Activated CD8-positive, alpha-beta T cell treated with anti-CD3 and anti-CD28 coated beads for 36 hours (primary cell): ENCODE measurements at regions not wholly inside any gene's neighbourhood (a gene's known extent, or its start where the extent isn't known, plus 50 kb on each side); places are given as distances from the start of the nearest gene placed in this dataset.

ENCODE experiments used
- ATAC-seq: fragments of 200-7000 bp; cut with Tn5 transposase; one replicate; pipeline ENCODE4 v1.10.0; 2021; ENCODE audit warnings: mild to moderate bottlenecking, moderate library complexity
- CTCF ChIA-PET: fragments of 350-600 bp; sonication (Branson Sonifier 250); formaldehyde crosslinking; loops from one replicate; lab custom pipeline; 2021; ENCODE audit warnings: antibody characterized with exemption; lab: Charles Lee
- POLR2A ChIA-PET: fragments of 350-600 bp; sonication (Branson Sonifier 250); formaldehyde crosslinking; loops from one replicate; lab custom pipeline; 2021; ENCODE audit warnings: antibody characterized with exemption; lab: Charles Lee
- DNase-seq: peaks from one replicate; pipeline ENCODE4 v3.0.0-alpha.2; 2020
- H3K27ac Mint-ChIP-seq: one replicate; pipeline ENCODE4 v1.8.0; 2021; ENCODE audit warnings: mild to moderate bottlenecking, mixed read lengths
- H3K27me3 Mint-ChIP-seq: one replicate; pipeline ENCODE4 v1.8.0; 2021; ENCODE audit warnings: mixed read lengths
- H3K36me3 Mint-ChIP-seq: one replicate; pipeline ENCODE4 v1.8.0; 2021; ENCODE audit warnings: low read depth, mixed read lengths
- H3K4me1 Mint-ChIP-seq: one replicate; pipeline ENCODE4 v1.8.0; 2021; ENCODE audit warnings: low read depth, mixed read lengths
- H3K4me3 Mint-ChIP-seq: one replicate; pipeline ENCODE4 v1.8.0; 2021; ENCODE audit warnings: mild to moderate bottlenecking, moderate library complexity, mixed read lengths
- H3K9me3 Mint-ChIP-seq: one replicate; pipeline ENCODE4 v1.8.0; 2021; ENCODE audit warnings: mixed read lengths
- intact Hi-C: fragments of 100-400 bp; cut with micrococcal nuclease; formaldehyde crosslinking; loops from one replicate; pipeline ENCODE4 v1.10.0; 2022
- TF ChIP-seq, protein P1 (sequence below): fragments of 200-600 bp; IDR thresholded peaks from one replicate; pipeline ENCODE4 v1.8.0; 2022; ENCODE audit warnings: antibody characterized with exemption, mild to moderate bottlenecking

DNA sequence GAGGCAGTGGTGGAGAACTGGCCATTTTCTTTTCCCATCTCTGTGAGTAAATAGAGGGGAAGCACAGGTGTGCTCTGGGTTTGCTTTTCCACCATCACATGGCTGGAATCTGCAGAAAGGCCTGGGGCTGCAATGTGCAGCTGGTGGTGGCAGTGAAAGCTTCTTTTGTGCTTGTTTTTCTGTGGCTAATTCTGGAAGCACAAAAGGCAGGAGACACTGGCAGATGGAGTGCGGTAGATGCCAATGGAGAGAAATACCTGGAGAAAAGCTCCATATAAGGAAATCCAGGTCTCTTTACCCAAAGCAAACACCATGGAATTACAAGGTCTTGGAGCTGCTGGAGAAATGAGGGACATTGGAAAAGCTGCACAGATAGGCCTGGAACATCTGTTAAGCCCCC, 146.9 kb downstream of the HAPSTR1 start:
- POLR2A ChIA-PET: no interaction called here

GRCh38 chr16:9241177-9241576, 149.7 kb downstream of the HAPSTR1 start:
- no peak for DNase-seq
- peaks cover 3% of the 10 kb centered on the region for H3K9me3 Mint-ChIP-seq
- no peak for ATAC-seq
- H3K36me3 Mint-ChIP-seq: no peaks in the 10 kb centered on the region
- no peaks in the 10 kb centered on the region for H3K4me1 Mint-ChIP-seq
- H3K27ac Mint-ChIP-seq: no peak overlapping the region
- intact Hi-C loops: no loop called here
- ChIA-PET POLR2A (no interaction called here), CTCF (interaction anchor here (0.7 to 1.5 kb wide), 2 partner anchors 15 to 81 kb away, joined by 3 to 4 read pairs; no protein-coding TSS in a partner anchor)
- H3K4me3 Mint-ChIP-seq: no peak overlapping the region
- no peaks in the 10 kb centered on the region for H3K27me3 Mint-ChIP-seq
- TF ChIP-seq, protein P1, sequence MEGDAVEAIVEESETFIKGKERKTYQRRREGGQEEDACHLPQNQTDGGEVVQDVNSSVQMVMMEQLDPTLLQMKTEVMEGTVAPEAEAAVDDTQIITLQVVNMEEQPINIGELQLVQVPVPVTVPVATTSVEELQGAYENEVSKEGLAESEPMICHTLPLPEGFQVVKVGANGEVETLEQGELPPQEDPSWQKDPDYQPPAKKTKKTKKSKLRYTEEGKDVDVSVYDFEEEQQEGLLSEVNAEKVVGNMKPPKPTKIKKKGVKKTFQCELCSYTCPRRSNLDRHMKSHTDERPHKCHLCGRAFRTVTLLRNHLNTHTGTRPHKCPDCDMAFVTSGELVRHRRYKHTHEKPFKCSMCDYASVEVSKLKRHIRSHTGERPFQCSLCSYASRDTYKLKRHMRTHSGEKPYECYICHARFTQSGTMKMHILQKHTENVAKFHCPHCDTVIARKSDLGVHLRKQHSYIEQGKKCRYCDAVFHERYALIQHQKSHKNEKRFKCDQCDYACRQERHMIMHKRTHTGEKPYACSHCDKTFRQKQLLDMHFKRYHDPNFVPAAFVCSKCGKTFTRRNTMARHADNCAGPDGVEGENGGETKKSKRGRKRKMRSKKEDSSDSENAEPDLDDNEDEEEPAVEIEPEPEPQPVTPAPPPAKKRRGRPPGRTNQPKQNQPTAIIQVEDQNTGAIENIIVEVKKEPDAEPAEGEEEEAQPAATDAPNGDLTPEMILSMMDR: no peak

More for the DNA sequence above, 146.9 kb downstream of the HAPSTR1 start:
- peaks cover 3% of the 10 kb centered on the region for H3K9me3 Mint-ChIP-seq
- no peaks in the 10 kb centered on the region for H3K27me3 Mint-ChIP-seq
- no peaks in the 10 kb centered on the region for H3K4me1 Mint-ChIP-seq
- H3K4me3 Mint-ChIP-seq: no peak overlapping the region
- DNase-seq (no peak), ATAC-seq (no peak)
- H3K27ac Mint-ChIP-seq: no peak overlapping the region
- intact Hi-C loops: no loop called here
- TF ChIP-seq, protein P1: no peak
- CTCF ChIA-PET: no interaction called here
- H3K36me3 Mint-ChIP-seq: no peaks in the 10 kb centered on the region

GRCh38 chr16:9248162-9248561, 156.7 kb downstream of the HAPSTR1 start:
- Mint-ChIP-seq H3K4me3 (no peak overlapping the region), H3K27me3 (peaks cover 11% of the 10 kb centered on the region), H3K9me3 (no peaks in the 10 kb centered on the region), H3K27ac (no peak overlapping the region), H3K4me1 (no peaks in the 10 kb centered on the region), H3K36me3 (no peaks in the 10 kb centered on the region)
- no peak for ATAC-seq
- CTCF ChIA-PET: interaction anchor here (1.1 kb wide), 1 partner anchor 11 kb away, joined by 3 read pairs; no protein-coding TSS in a partner anchor
- intact Hi-C loops: no loop called here
- no peak for DNase-seq
- TF ChIP-seq, protein P1: no peak
- POLR2A ChIA-PET: no interaction called here

DNA sequence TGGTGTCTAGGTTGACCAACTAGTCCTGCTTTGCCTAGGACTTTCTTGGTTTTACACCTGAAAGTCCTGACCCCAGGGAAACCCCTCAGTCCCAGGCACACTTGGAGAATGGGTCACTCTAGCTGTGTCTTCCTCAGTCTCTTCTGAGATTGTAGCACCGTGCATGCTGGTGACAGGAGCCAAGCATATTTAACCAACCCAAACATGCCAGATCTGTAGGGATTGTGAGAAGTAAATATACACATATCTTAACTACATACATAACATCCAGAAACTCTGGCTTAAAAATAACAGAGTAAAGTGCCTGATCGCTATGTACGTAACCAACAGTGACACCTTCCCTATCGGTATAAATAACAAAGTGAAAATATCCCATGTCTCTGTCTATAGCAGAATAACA, 158.1 kb downstream of the HAPSTR1 start:
- Mint-ChIP-seq H3K4me1 (no peaks in the 10 kb centered on the region), H3K27ac (no peak overlapping the region), H3K9me3 (no peaks in the 10 kb centered on the region), H3K4me3 (no peak overlapping the region), H3K27me3 (peaks cover 16% of the 10 kb centered on the region), H3K36me3 (no peaks in the 10 kb centered on the region)
- DNase-seq: no peak
- CTCF ChIA-PET: no interaction called here
- POLR2A ChIA-PET: no interaction called here
- TF ChIP-seq, protein P1: no peak
- intact Hi-C loops: no loop called here
- ATAC-seq: no peak

DNA sequence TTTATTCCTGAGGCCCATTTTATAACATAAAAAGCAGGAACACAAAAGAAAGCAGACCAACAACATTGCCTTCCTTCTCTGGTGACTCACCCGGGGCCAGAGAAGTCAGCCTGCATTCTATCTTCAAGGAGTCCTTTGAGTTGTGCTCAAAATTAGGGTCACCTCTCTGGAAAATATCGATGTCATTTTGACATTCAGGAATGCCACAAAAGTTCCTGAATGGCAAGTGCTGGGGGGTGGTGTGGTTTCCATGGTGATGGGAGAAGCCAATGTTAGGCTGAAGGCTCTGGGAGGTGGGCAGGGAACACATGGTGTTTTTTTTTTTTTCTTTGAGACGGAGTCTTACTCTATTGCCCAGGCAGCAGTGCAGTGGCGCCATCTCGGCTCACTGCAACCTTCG, 159.6 kb downstream of the HAPSTR1 start:
- no peaks in the 10 kb centered on the region for H3K9me3 Mint-ChIP-seq
- no peak for DNase-seq
- TF ChIP-seq, protein P1: no peak
- H3K36me3 Mint-ChIP-seq: no peaks in the 10 kb centered on the region
- no peaks in the 10 kb centered on the region for H3K4me1 Mint-ChIP-seq
- intact Hi-C loops: no loop called here
- ATAC-seq: no peak
- ChIA-PET POLR2A (no interaction called here), CTCF (no interaction called here)
- no peak overlapping the region for H3K27ac Mint-ChIP-seq
- no peak overlapping the region for H3K4me3 Mint-ChIP-seq
- peaks cover 18% of the 10 kb centered on the region for H3K27me3 Mint-ChIP-seq
